ENCODE measurements at regions not wholly inside any gene's neighbourhood (a gene's known extent, or its start where the extent isn't known, plus 50 kb on each side); places are given as distances from the start of the nearest gene placed in this dataset.

- Histone ChIP-seq H3K9me2 (ENCODE audit: insufficient read depth) (0 out of 2 replicates have a peak, but pooled peaks cover 3% of the 10 kb centered on the region), H3K36me3 (ENCODE audit: low read depth) (no peaks in the 10 kb centered on the region), H3K79me2 (ENCODE audit: low read depth) (no peaks in the 10 kb centered on the region), H3K4me3 (no peak overlapping the region), H3F3A (ENCODE audit: insufficient read depth, low read depth) (no peaks in the 10 kb centered on the region), H3K27me3 (ENCODE audit: insufficient read depth, low read depth) (no peaks in the 10 kb centered on the region), H2AFZ (no peak overlapping the region), H3K4me1 (replicated peaks; ENCODE audit: insufficient read depth) (no peaks in the 10 kb centered on the region), H3K4me2 (no peak overlapping the region), H4K20me1 (ENCODE audit: insufficient read depth) (no peaks in the 10 kb centered on the region), H3K9me3 (ENCODE audit: insufficient read depth, low read depth) (no peaks in the 10 kb centered on the region), H3K27ac (no peak overlapping the region)
- no peak for DNase-seq
- CTCF ChIA-PET: no interaction called here
- intact Hi-C loops (cut with micrococcal nuclease; ENCODE audit: unreplicated experiment): no loop called here
- TF ChIP-seq EZH2 (IDR thresholded peaks at IDR 0.05; ENCODE audit: low read depth) (no peak), CTCF (conservative IDR thresholded peaks at IDR 0.05) (no peak)
- POLR2A ChIA-PET (ENCODE audit: unreplicated experiment): no interaction called here
- no TSS peak for BruUV-seq (replicated peaks)
Observed at GRCh38 chr12:16112612-16113560, 164.6 kb downstream of the SLC15A5 start.

- intact Hi-C loops (cut with micrococcal nuclease; ENCODE audit: unreplicated experiment): no loop called here
- no peaks in the 10 kb centered on the region for H3K27me3 ChIP-seq (ENCODE audit: insufficient read depth, low read depth)
- TF ChIP-seq EZH2 (IDR thresholded peaks at IDR 0.05; ENCODE audit: low read depth) (no peak), CTCF (conservative IDR thresholded peaks at IDR 0.05) (no peak)
- ChIA-PET POLR2A (ENCODE audit: unreplicated experiment) (interaction anchor here (0.7 kb wide), 1 partner anchor 898 kb away, joined by 6 read pairs; no protein-coding TSS in a partner anchor), CTCF (no interaction called here)
- H3K27ac ChIP-seq: no peak overlapping the region
- no peak overlapping the region for H3K4me2 ChIP-seq
- no peak for DNase-seq
- H3F3A ChIP-seq (ENCODE audit: insufficient read depth, low read depth): no peaks in the 10 kb centered on the region
- H3K36me3 ChIP-seq (ENCODE audit: low read depth): no peaks in the 10 kb centered on the region
- no peak overlapping the region for H2AFZ ChIP-seq
- H3K4me1 ChIP-seq (replicated peaks; ENCODE audit: insufficient read depth): no peaks in the 10 kb centered on the region
- no peak overlapping the region for H3K4me3 ChIP-seq
- no peaks in the 10 kb centered on the region for H4K20me1 ChIP-seq (ENCODE audit: insufficient read depth)
- no peaks in the 10 kb centered on the region for H3K9me3 ChIP-seq (ENCODE audit: insufficient read depth, low read depth)
- H3K79me2 ChIP-seq (ENCODE audit: low read depth): no peaks in the 10 kb centered on the region
- H3K9me2 ChIP-seq (ENCODE audit: insufficient read depth): 0 out of 2 replicates have a peak, but pooled peaks cover 3% of the 10 kb centered on the region
- no TSS peak for BruUV-seq (replicated peaks)
Observed at GRCh38 chr12:16112130-16112529, 165.4 kb downstream of the SLC15A5 start.

- DNase-seq: no peak
- Histone ChIP-seq H3K27ac (no peak overlapping the region), H3K79me2 (ENCODE audit: low read depth) (no peaks in the 10 kb centered on the region), H3K4me1 (replicated peaks; ENCODE audit: insufficient read depth) (no peaks in the 10 kb centered on the region), H3K4me3 (no peak overlapping the region), H2AFZ (no peak overlapping the region), H3F3A (ENCODE audit: insufficient read depth, low read depth) (no peaks in the 10 kb centered on the region), H3K9me3 (ENCODE audit: insufficient read depth, low read depth) (no peaks in the 10 kb centered on the region), H3K27me3 (ENCODE audit: insufficient read depth, low read depth) (no peaks in the 10 kb centered on the region), H3K4me2 (no peak overlapping the region), H3K36me3 (ENCODE audit: low read depth) (no peaks in the 10 kb centered on the region), H4K20me1 (ENCODE audit: insufficient read depth) (no peaks in the 10 kb centered on the region), H3K9me2 (ENCODE audit: insufficient read depth) (0 out of 2 replicates have a peak, but pooled peaks cover 3% of the 10 kb centered on the region)
- intact Hi-C loops (cut with micrococcal nuclease; ENCODE audit: unreplicated experiment): no loop called here
- no peak for TF ChIP-seq CTCF (conservative IDR thresholded peaks at IDR 0.05)
- no peak for TF ChIP-seq EZH2 (IDR thresholded peaks at IDR 0.05; ENCODE audit: low read depth)
- BruUV-seq (replicated peaks): no TSS peak
- ChIA-PET POLR2A (ENCODE audit: unreplicated experiment) (no interaction called here), CTCF (no interaction called here)
Observed at GRCh38 chr12:16110596-16110995, 166.9 kb downstream of the SLC15A5 start.

All from PC-9 (cell line).